ENCODE measurements at regions not wholly inside any gene's neighbourhood (a gene's known extent, or its start where the extent isn't known, plus 50 kb on each side); places are given as distances from the start of the nearest gene placed in this dataset.

DNA sequence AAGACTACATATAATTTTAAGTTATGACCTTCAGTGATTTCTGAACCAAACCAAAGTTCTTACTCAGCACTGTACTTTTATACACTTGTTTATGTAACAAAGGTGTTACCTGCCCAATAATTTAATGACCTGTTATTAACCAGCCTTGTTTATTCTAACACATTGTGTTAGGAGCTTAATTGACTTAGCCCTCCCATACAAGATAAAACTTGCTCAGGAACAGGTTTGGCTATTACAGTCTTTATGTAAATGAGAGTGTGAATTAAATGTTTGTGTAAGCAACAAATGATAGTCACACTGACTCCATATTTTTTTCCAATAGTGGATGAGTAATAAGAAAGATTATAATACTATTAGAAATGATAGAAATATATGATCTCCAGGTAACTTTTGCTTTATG, 51.8 kb upstream of the MYCBP2 start:
- DNase-seq: no peak

- DNase-seq: no peak
Measured at GRCh38 chr13:77377016-77377415, 50.1 kb upstream of the MYCBP2 start.
